Neural cell (in vitro differentiated cells): ENCODE measurements at regions not wholly inside any gene's neighbourhood (a gene's known extent, or its start where the extent isn't known, plus 50 kb on each side); places are given as distances from the start of the nearest gene placed in this dataset.
"Not testable (repeated sequence)": the region's sequence is repeated elsewhere in the genome, so short reads cannot be mapped to it uniquely, and the experiment has no call there.

Source experiments
- H2AFZ ChIP-seq: fragments of 200-600, 300-800 bp; sonication (generic), shearing (Covaris generic); 2 replicates; pipeline ENCODE4 v1.6.0; 2014; ENCODE audit warnings: low read depth, mild to moderate bottlenecking, antibody characterized with exemption, low read length, moderate library complexity
- H3F3A ChIP-seq: fragments of 200-600 bp; shearing (Covaris generic); 2 replicates; pipeline ENCODE4 v1.6.1; 2016; ENCODE audit warnings: mild to moderate bottlenecking, moderate library complexity, mixed read lengths, antibody characterized with exemption, low read length; ENCODE audit not compliant: insufficient read depth, poor library complexity, severe bottlenecking
- H3K27ac ChIP-seq: fragments of 200-600, 300-800 bp; sonication (generic), shearing (Covaris generic); 2 replicates; pipeline ENCODE4 v1.5.1; 2014; ENCODE audit warnings: mild to moderate bottlenecking, low read length, moderate library complexity
- H3K27me3 ChIP-seq: fragments of 300-800, 200-600 bp; sonication (generic), shearing (Covaris generic); 2 replicates; pipeline ENCODE4 v1.6.0; 2014; ENCODE audit warnings: mild to moderate bottlenecking, low read depth, low read length, moderate library complexity; ENCODE audit not compliant: insufficient read depth
- H3K36me3 ChIP-seq: fragments of 300-800, 200-600 bp; sonication (generic), shearing (Covaris generic); 2 replicates; pipeline ENCODE4 v1.5.1; 2014; ENCODE audit warnings: mild to moderate bottlenecking, antibody characterized with exemption, low read length, moderate library complexity; ENCODE audit not compliant: insufficient read depth
- H3K4me2 ChIP-seq: fragments of 300-800, 200-600 bp; sonication (generic), shearing (Covaris generic); 2 replicates; pipeline ENCODE4 v1.6.0; 2014; ENCODE audit warnings: mild to moderate bottlenecking, low read length
- H3K4me3 ChIP-seq: fragments of 300-800, 200-600 bp; sonication (generic), shearing (Covaris generic); 2 replicates; pipeline ENCODE4 v1.5.1; 2014; ENCODE audit warnings: mild to moderate bottlenecking, low read length, moderate library complexity
- H3K79me2 ChIP-seq: fragments of 200-600 bp; shearing (Covaris generic); replicated peaks from 2 replicates; pipeline ENCODE4 v1.6.0; 2014; ENCODE audit warnings: mild to moderate bottlenecking, low read length, moderate library complexity; ENCODE audit not compliant: insufficient read depth
- H3K9ac ChIP-seq: fragments of 300-800, 200-600 bp; sonication (generic), shearing (Covaris generic); 2 replicates; pipeline ENCODE4 v1.6.1; 2016; ENCODE audit warnings: mild to moderate bottlenecking, low read length, mixed read lengths
- H3K9me2 ChIP-seq: fragments of 200-600 bp; shearing (Covaris generic); 2 replicates; pipeline ENCODE4 v1.6.1; 2016; ENCODE audit warnings: mild to moderate bottlenecking, low read length, mixed read lengths; ENCODE audit not compliant: insufficient read depth
- H3K9me3 ChIP-seq: fragments of 200-600, 300-800 bp; sonication (generic), shearing (Covaris generic); 2 replicates; pipeline ENCODE4 v1.6.1; 2016; ENCODE audit warnings: mild to moderate bottlenecking, mixed run types, low read length, moderate library complexity, mixed read lengths
- H4K20me1 ChIP-seq: fragments of 200-600 bp; shearing (Covaris generic); 2 replicates; pipeline ENCODE4 v1.6.1; 2016; ENCODE audit warnings: mild to moderate bottlenecking, mixed run types; ENCODE audit not compliant: insufficient read depth
- CTCF ChIP-seq: fragments of 450-650 bp; IDR thresholded peaks from 2 replicates; pipeline ENCODE4 v1.5.1; 2014; ENCODE audit warnings: antibody characterized with exemption, mild to moderate bottlenecking, moderate library complexity; ENCODE audit not compliant: poor library complexity, severe bottlenecking
- EP300 ChIP-seq: fragments of 450-650 bp; conservative IDR thresholded peaks from 2 replicates; pipeline ENCODE4 v1.6.1; 2014; ENCODE audit warnings: antibody characterized with exemption, mild to moderate bottlenecking, moderate library complexity; ENCODE audit not compliant: poor library complexity, severe bottlenecking
- POLR2AphosphoS5 ChIP-seq: IDR thresholded peaks from 2 replicates; pipeline ENCODE4 v1.6.1; 2012
- REST ChIP-seq: IDR thresholded peaks from 2 replicates; pipeline ENCODE4 v1.6.1; 2012; ENCODE audit warnings: borderline replicate concordance
- TAF1 ChIP-seq: IDR thresholded peaks from 2 replicates; pipeline ENCODE4 v1.6.1; 2012; ENCODE audit warnings: low read depth

- not testable (repeated sequence) for H3K9me2 ChIP-seq, H3K4me2 ChIP-seq, H3K9ac ChIP-seq, H3K27ac ChIP-seq, H4K20me1 ChIP-seq, H3K36me3 ChIP-seq, H3K4me3 ChIP-seq, H2AFZ ChIP-seq, H3K9me3 ChIP-seq, H3F3A ChIP-seq, H3K27me3 ChIP-seq, H3K79me2 ChIP-seq
Observed at GRCh38 chr1:148279002-148279542, 127.0 kb upstream of the NBPF11 start.

GRCh38 chr1:148277865-148278279 lies 125.8 kb upstream of the NBPF11 start:
- not testable (repeated sequence) for H3K27me3 ChIP-seq, H3K9ac ChIP-seq, H3K27ac ChIP-seq, H3K9me3 ChIP-seq, H3K36me3 ChIP-seq, H3K79me2 ChIP-seq, H3K9me2 ChIP-seq, H4K20me1 ChIP-seq, H3K4me3 ChIP-seq, H2AFZ ChIP-seq, H3F3A ChIP-seq, H3K4me2 ChIP-seq

- not testable (repeated sequence) for H3K9me2 ChIP-seq, H2AFZ ChIP-seq, H3F3A ChIP-seq, H4K20me1 ChIP-seq, H3K9ac ChIP-seq, H3K27ac ChIP-seq, H3K36me3 ChIP-seq, H3K9me3 ChIP-seq, H3K79me2 ChIP-seq, H3K4me2 ChIP-seq, H3K4me3 ChIP-seq
- H3K27me3 ChIP-seq, result peaks cover 30% of the 10 kb centered on the region
Observed at GRCh38 chr1:148267066-148267465, 115.0 kb upstream of the NBPF11 start.

GRCh38 chr1:148264374-148265276 lies 112.5 kb upstream of the NBPF11 start:
- no peak overlapping the region for H3K4me2 ChIP-seq
- no peaks in the 10 kb centered on the region for H3F3A ChIP-seq
- no peaks in the 10 kb centered on the region for H3K36me3 ChIP-seq
- no peaks in the 10 kb centered on the region for H3K9me3 ChIP-seq
- TF ChIP-seq CTCF (no peak), REST (no peak), TAF1 (no peak), EP300 (no peak), POLR2AphosphoS5 (no peak)
- no peak overlapping the region for H3K9ac ChIP-seq
- H4K20me1 ChIP-seq, result no peaks in the 10 kb centered on the region
- H2AFZ ChIP-seq, result no peak overlapping the region
- no peak overlapping the region for H3K27ac ChIP-seq
- no peaks in the 10 kb centered on the region for H3K9me2 ChIP-seq
- peaks cover 31% of the 10 kb centered on the region for H3K27me3 ChIP-seq
- peak overlapping the region; percentile 73 for H3K4me3 ChIP-seq
- H3K79me2 ChIP-seq, result no peaks in the 10 kb centered on the region
